PC-3 (cell line): ENCODE measurements at regions not wholly inside any gene's neighbourhood (a gene's known extent, or its start where the extent isn't known, plus 50 kb on each side); places are given as distances from the start of the nearest gene placed in this dataset.

Experiments used
- ATAC-seq: fragments of 200-7000 bp; cut with Tn5 transposase; 2 replicates; pipeline ENCODE4 v1.9.1; 2020; ENCODE audit warnings: mild to moderate bottlenecking, moderate library complexity
- BruUV-seq: library from RNA; stranded (reverse); fragments of 400-500 nt; replicated peaks from 2 replicates; lab custom pipeline; 2021; lab: Mats Ljungman, UMichigan
- CTCF ChIA-PET: fragments of 300-600 bp; sonication (Branson Sonifier 250); formaldehyde crosslinking; loops from one replicate; lab custom pipeline; 2022; ENCODE audit warnings: antibody characterized with exemption; lab: Charles Lee
- POLR2A ChIA-PET: fragments of 300-600 bp; sonication (Branson Sonifier 250); formaldehyde crosslinking; loops from one replicate; lab custom pipeline; 2022; ENCODE audit warnings: antibody characterized with exemption; ENCODE audit not compliant: unreplicated experiment; lab: Charles Lee
- DNase-seq: peaks from one replicate; pipeline ENCODE4 v3.0.0-alpha.2; 2015
- H2AFZ ChIP-seq: fragments of 300-600 bp; sonication (generic); 2 replicates; pipeline ENCODE4 v1.6.0; 2016; ENCODE audit warnings: antibody characterized with exemption, low read length
- H3F3A ChIP-seq: fragments of 300-600 bp; sonication (generic); one replicate; pipeline ENCODE4 v1.6.0; 2017; ENCODE audit warnings: antibody characterized with exemption, low read length, control low read depth, mild to moderate bottlenecking; ENCODE audit not compliant: unreplicated experiment
- H3K27ac ChIP-seq: fragments of 300-600 bp; sonication (generic); 2 replicates; pipeline ENCODE4 v1.5.1; 2016; ENCODE audit warnings: mild to moderate bottlenecking, low read length
- H3K27me3 ChIP-seq: fragments of 300-600 bp; sonication (generic); 2 replicates; pipeline ENCODE4 v1.6.1; 2016; ENCODE audit warnings: low read length, mixed read lengths
- H3K36me3 ChIP-seq: fragments of 300-600 bp; sonication (generic); 2 replicates; pipeline ENCODE4 v1.6.1; 2016; ENCODE audit warnings: low read depth, mixed run types, low read length, mixed read lengths
- H3K4me1 ChIP-seq: fragments of 300-600 bp; sonication (generic); 2 replicates; pipeline ENCODE4 v1.5.1; 2016; ENCODE audit warnings: low read length; ENCODE audit not compliant: insufficient read depth
- H3K4me2 ChIP-seq: fragments of 300-600 bp; sonication (generic); 2 replicates; pipeline ENCODE4 v1.6.0; 2016; ENCODE audit warnings: low read length
- H3K4me3 ChIP-seq: fragments of 300-600 bp; sonication (generic); 2 replicates; pipeline ENCODE4 v1.5.1; 2016; ENCODE audit warnings: mild to moderate bottlenecking, low read length, mixed read lengths
- H3K79me2 ChIP-seq: fragments of 300-600 bp; sonication (generic); 2 replicates; pipeline ENCODE4 v1.6.1; 2017; ENCODE audit warnings: low read length, mixed read lengths
- H3K9ac ChIP-seq: fragments of 300-600 bp; sonication (generic); 2 replicates; pipeline ENCODE4 v1.6.0; 2016; ENCODE audit warnings: mild to moderate bottlenecking, low read length
- H3K9me2 ChIP-seq: fragments of 300-600 bp; sonication (generic); replicated peaks from 2 replicates; pipeline ENCODE4 v1.6.1; 2016; ENCODE audit warnings: mixed run types, low read length, mixed read lengths
- H3K9me3 ChIP-seq: fragments of 300-600 bp; sonication (generic); 2 replicates; pipeline ENCODE4 v1.6.1; 2016; ENCODE audit warnings: low read length, mixed read lengths
- H4K20me1 ChIP-seq: fragments of 300-600 bp; sonication (generic); 2 replicates; pipeline ENCODE4 v1.6.1; 2016; ENCODE audit warnings: low read length, mixed read lengths
- EZH2 ChIP-seq: fragments of 300-600 bp; sonication (generic); IDR thresholded peaks from one replicate; pipeline ENCODE4 v1.6.1; 2017; ENCODE audit warnings: antibody characterized with exemption, mild to moderate bottlenecking, low read length; ENCODE audit not compliant: unreplicated experiment
- EZH2phosphoT487 ChIP-seq: fragments of 300-600 bp; sonication (generic); IDR thresholded peaks from 2 replicates; pipeline ENCODE4 v1.6.1; 2018; ENCODE audit warnings: mild to moderate bottlenecking, antibody characterized with exemption, low read length, borderline replicate concordance
- intact Hi-C: fragments of 100-400 bp; cut with micrococcal nuclease; formaldehyde crosslinking; loops from 2 replicates; pipeline ENCODE4 v1.9.0; 2023
- TF ChIP-seq, protein P1 (sequence below): fragments of 300-600 bp; sonication (generic); conservative IDR thresholded peaks from 2 replicates; pipeline ENCODE4 v1.5.1; 2017; ENCODE audit warnings: antibody characterized with exemption, low read depth, mild to moderate bottlenecking, low read length

DNA sequence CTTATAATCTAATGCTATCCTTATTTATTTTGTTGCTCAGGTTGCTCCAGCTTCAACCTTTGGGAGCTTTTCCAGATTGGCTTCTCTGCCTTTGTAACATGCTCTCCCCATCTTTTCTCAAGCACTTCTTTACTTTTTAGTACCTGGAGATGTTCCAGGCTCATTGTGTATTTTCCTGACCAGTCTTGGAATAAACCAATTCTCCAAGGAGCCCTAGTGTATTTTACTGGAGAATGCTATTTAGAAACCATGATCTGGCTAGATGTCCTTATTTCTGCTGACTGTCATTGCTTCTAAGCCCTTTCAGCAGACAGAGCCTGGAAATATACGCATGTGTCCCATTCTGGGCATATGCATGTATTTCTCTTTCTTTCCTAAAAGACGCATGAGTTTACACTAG is 95.7 kb downstream of the EMX2 start:
- Histone ChIP-seq H3K9ac (no peak overlapping the region), H3K4me2 (no peak overlapping the region), H4K20me1 (no peaks in the 10 kb centered on the region), H3K27me3 (peaks cover 40% of the 10 kb centered on the region), H3K79me2 (no peaks in the 10 kb centered on the region), H3F3A (no peaks in the 10 kb centered on the region), H3K9me2 (no peaks in the 10 kb centered on the region), H3K36me3 (no peaks in the 10 kb centered on the region), H2AFZ (no peak overlapping the region), H3K4me3 (no peak overlapping the region), H3K4me1 (no peaks in the 10 kb centered on the region), H3K9me3 (no peaks in the 10 kb centered on the region), H3K27ac (no peak overlapping the region)
- DNase-seq (no peak), ATAC-seq (no peak)
- TF ChIP-seq, protein P1, sequence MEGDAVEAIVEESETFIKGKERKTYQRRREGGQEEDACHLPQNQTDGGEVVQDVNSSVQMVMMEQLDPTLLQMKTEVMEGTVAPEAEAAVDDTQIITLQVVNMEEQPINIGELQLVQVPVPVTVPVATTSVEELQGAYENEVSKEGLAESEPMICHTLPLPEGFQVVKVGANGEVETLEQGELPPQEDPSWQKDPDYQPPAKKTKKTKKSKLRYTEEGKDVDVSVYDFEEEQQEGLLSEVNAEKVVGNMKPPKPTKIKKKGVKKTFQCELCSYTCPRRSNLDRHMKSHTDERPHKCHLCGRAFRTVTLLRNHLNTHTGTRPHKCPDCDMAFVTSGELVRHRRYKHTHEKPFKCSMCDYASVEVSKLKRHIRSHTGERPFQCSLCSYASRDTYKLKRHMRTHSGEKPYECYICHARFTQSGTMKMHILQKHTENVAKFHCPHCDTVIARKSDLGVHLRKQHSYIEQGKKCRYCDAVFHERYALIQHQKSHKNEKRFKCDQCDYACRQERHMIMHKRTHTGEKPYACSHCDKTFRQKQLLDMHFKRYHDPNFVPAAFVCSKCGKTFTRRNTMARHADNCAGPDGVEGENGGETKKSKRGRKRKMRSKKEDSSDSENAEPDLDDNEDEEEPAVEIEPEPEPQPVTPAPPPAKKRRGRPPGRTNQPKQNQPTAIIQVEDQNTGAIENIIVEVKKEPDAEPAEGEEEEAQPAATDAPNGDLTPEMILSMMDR = no peak
- TF ChIP-seq EZH2phosphoT487 = no peak
- no peak for TF ChIP-seq EZH2
- CTCF ChIA-PET = no interaction called here
- POLR2A ChIA-PET = no interaction called here
- intact Hi-C loops = no loop called here
- BruUV-seq = no TSS peak

DNA sequence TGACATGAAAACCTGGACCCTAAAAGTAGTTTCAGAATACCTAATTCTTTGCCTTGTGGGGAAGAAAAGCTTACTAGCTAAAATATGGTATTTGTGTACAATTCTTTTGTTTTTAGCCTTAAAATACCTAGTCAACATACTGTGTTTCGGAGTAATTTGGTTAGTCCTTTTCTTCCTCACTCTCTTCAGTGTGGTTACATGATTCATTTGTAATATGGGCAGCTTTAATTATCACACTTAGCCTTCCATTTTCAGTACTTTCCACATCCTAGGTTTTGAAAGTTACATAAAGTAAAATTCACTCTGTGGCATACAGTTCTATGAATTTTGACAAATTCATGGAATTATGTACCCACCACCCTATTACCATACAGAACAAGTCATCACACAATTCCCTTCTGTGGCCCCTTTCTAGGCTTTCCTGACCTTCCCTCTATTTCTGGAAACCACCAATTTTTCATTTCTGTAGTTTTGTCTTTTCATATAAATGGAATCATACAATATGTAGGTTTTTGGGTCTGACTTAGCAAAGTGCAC is 96.2 kb downstream of the EMX2 start:
- Histone ChIP-seq H3K36me3 (no peaks in the 10 kb centered on the region), H3F3A (no peaks in the 10 kb centered on the region), H3K9ac (no peak overlapping the region), H4K20me1 (no peaks in the 10 kb centered on the region), H3K4me2 (no peak overlapping the region), H3K4me3 (no peak overlapping the region), H3K9me2 (no peaks in the 10 kb centered on the region), H3K4me1 (no peaks in the 10 kb centered on the region), H3K9me3 (no peaks in the 10 kb centered on the region), H3K27ac (no peak overlapping the region), H3K27me3 (peaks cover 43% of the 10 kb centered on the region), H3K79me2 (no peaks in the 10 kb centered on the region), H2AFZ (no peak overlapping the region)
- ATAC-seq = no peak
- POLR2A ChIA-PET = no interaction called here
- TF ChIP-seq, protein P1 = no peak
- TF ChIP-seq EZH2 (no peak), EZH2phosphoT487 (no peak)
- DNase-seq = no peak
- intact Hi-C loops = no loop called here
- BruUV-seq = no TSS peak
- CTCF ChIA-PET = no interaction called here

DNA sequence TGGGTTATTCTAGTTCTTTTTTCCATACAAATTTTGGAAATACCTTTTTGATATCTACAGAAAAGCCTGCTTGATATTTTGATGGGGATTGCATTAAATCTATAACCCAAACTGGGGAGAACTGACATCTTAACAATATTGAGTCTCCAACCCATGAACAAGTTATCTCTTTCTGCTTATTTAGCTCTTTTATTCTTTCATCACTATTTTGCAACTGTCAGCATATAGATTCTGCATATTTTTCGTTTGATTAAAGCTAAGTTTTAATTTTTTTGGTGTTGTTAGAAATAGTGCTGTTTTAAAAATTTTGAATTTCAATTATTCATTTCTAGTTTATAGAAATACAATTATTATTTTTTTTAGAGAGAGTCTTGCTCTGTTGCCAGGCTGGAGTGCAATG is 97.9 kb downstream of the EMX2 start:
- Histone ChIP-seq H3K36me3 (no peaks in the 10 kb centered on the region), H3K27ac (no peak overlapping the region), H3K27me3 (peaks cover 52% of the 10 kb centered on the region), H3K4me2 (no peak overlapping the region), H3F3A (no peaks in the 10 kb centered on the region), H3K4me3 (no peak overlapping the region), H4K20me1 (no peaks in the 10 kb centered on the region), H3K9ac (no peak overlapping the region), H2AFZ (no peak overlapping the region), H3K79me2 (no peaks in the 10 kb centered on the region), H3K9me2 (no peaks in the 10 kb centered on the region), H3K4me1 (no peaks in the 10 kb centered on the region), H3K9me3 (no peaks in the 10 kb centered on the region)
- no peak for DNase-seq
- ChIA-PET POLR2A (no interaction called here), CTCF (no interaction called here)
- intact Hi-C loops = no loop called here
- ATAC-seq = no peak
- TF ChIP-seq EZH2phosphoT487 = no peak
- TF ChIP-seq, protein P1 = no peak
- TF ChIP-seq EZH2 = no peak
- BruUV-seq = no TSS peak
